ENCODE measurements at regions not wholly inside any gene's neighbourhood (a gene's known extent, or its start where the extent isn't known, plus 50 kb on each side); places are given as distances from the start of the nearest gene placed in this dataset.

DNA sequence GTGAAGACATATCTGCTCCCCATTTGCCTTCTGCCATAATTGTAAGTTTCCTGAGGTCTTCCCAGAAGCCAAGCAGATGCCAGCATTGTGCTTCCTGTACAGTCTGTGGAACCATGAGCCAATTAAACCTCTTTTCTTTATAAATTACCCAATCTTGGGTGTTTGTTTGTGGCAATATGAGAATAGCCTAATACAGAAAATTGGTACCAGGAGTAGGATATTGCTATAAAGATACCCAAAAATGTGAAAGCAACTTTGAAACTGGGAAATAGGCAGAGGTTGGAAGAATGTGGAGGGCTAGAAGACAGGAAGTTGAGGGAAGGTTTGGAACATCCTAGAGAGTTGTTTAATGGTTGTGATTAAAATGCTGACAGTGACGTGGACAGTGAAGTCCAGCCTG, 90.8 kb downstream of the HHIPL2 start:
- TF ChIP-seq, protein P1, sequence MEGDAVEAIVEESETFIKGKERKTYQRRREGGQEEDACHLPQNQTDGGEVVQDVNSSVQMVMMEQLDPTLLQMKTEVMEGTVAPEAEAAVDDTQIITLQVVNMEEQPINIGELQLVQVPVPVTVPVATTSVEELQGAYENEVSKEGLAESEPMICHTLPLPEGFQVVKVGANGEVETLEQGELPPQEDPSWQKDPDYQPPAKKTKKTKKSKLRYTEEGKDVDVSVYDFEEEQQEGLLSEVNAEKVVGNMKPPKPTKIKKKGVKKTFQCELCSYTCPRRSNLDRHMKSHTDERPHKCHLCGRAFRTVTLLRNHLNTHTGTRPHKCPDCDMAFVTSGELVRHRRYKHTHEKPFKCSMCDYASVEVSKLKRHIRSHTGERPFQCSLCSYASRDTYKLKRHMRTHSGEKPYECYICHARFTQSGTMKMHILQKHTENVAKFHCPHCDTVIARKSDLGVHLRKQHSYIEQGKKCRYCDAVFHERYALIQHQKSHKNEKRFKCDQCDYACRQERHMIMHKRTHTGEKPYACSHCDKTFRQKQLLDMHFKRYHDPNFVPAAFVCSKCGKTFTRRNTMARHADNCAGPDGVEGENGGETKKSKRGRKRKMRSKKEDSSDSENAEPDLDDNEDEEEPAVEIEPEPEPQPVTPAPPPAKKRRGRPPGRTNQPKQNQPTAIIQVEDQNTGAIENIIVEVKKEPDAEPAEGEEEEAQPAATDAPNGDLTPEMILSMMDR (IDR thresholded peaks at IDR 0.05; ENCODE audit: low read length): no peak
- TF ChIP-seq EZH2 (optimal IDR thresholded peaks at IDR 0.05; ENCODE audit: low read depth, low read length): no peak
- TF ChIP-seq EZH2phosphoT487 (IDR thresholded peaks at IDR 0.05; ENCODE audit: low read length): no peak
